AG04449 (cell line): ENCODE measurements at regions not wholly inside any gene's neighbourhood (a gene's known extent, or its start where the extent isn't known, plus 50 kb on each side); places are given as distances from the start of the nearest gene placed in this dataset.

Source experiments
- CTCF ChIA-PET: fragments of 350-600 bp; formaldehyde crosslinking; extraction: SDS; loops from one replicate; lab custom pipeline; 2021; ENCODE audit warnings: antibody characterized with exemption; lab: Yijun Ruan, JAX
- POLR2A ChIA-PET: fragments of 400-600, 350-600 bp; formaldehyde crosslinking; extraction: SDS; loops from one replicate; lab custom pipeline; 2020; ENCODE audit warnings: antibody characterized with exemption, inconsistent platforms; lab: Yijun Ruan, JAX
- DNase-seq: peaks from one replicate; pipeline ENCODE4 v3.0.0-alpha.2; 2010; ENCODE audit warnings: low read depth, low spot score
- H3K4me3 ChIP-seq: 2 replicates; pipeline ENCODE4 v1.5.1; 2011; ENCODE audit warnings: low read depth, mild to moderate bottlenecking, control low read depth, low read length
- CTCF ChIP-seq: IDR thresholded peaks from one replicate; pipeline ENCODE4 v1.5.1; 2011; ENCODE audit warnings: mild to moderate bottlenecking, moderate library complexity, low read length, control low read depth, inconsistent platforms; ENCODE audit not compliant: insufficient read depth; ENCODE audit errors: missing control alignments

GRCh38 chr18:34339155-34339554 is 114.4 kb upstream of the NOL4 start:
- TF ChIP-seq CTCF, result no peak
- CTCF ChIA-PET, result no interaction called here
- DNase-seq, result no peak
- POLR2A ChIA-PET, result no interaction called here
- no peak overlapping the region for H3K4me3 ChIP-seq

- no peak for DNase-seq
- no peak for TF ChIP-seq CTCF
- CTCF ChIA-PET, result no interaction called here
- H3K4me3 ChIP-seq, result no peak overlapping the region
- POLR2A ChIA-PET, result no interaction called here
Measured at GRCh38 chr18:34342960-34343359, 118.2 kb upstream of the NOL4 start.

- H3K4me3 ChIP-seq, result no peak overlapping the region
- CTCF ChIA-PET, result no interaction called here
- no peak for DNase-seq
- no peak for TF ChIP-seq CTCF
- POLR2A ChIA-PET, result no interaction called here
Measured at GRCh38 chr18:34345738-34346137, 121.0 kb upstream of the NOL4 start.

GRCh38 chr18:34350778-34351177 is 126.1 kb upstream of the NOL4 start:
- no peak overlapping the region for H3K4me3 ChIP-seq
- no peak for TF ChIP-seq CTCF
- ChIA-PET POLR2A (no interaction called here), CTCF (no interaction called here)
- no peak for DNase-seq

- DNase-seq, result no peak
- no peak overlapping the region for H3K4me3 ChIP-seq
- ChIA-PET CTCF (interaction anchor here (0.7 to 1.0 kb wide), 2 partner anchors 10 to 13 kb away, joined by 3 read pairs; no protein-coding TSS in a partner anchor), POLR2A (no interaction called here)
- TF ChIP-seq CTCF, result no peak
Measured at GRCh38 chr18:34352385-34353163, 127.9 kb upstream of the NOL4 start.

- no peak for DNase-seq
- no peak for TF ChIP-seq CTCF
- no peak overlapping the region for H3K4me3 ChIP-seq
- ChIA-PET CTCF (no interaction called here), POLR2A (no interaction called here)
Measured at GRCh38 chr18:34354351-34354750, 129.6 kb upstream of the NOL4 start.
